Karpas-422 (cell line): ENCODE measurements at regions not wholly inside any gene's neighbourhood (a gene's known extent, or its start where the extent isn't known, plus 50 kb on each side); places are given as distances from the start of the nearest gene placed in this dataset.
A peak's percentile ranks its signal among the peaks of the same experiment; 100 is the strongest.
"Not testable (repeated sequence)": the region's sequence is repeated elsewhere in the genome, so short reads cannot be mapped to it uniquely, and the experiment has no call there.

Experiments
- DNase-seq: peaks from one replicate; pipeline ENCODE4 v3.0.0-alpha.2; 2015
- H2AFZ ChIP-seq: fragments of 200-600 bp; sonication (generic); 2 replicates; pipeline ENCODE4 v1.6.1; 2014; ENCODE audit warnings: antibody characterized with exemption, low read length, mixed read lengths
- H3K27ac ChIP-seq: fragments of 200-600 bp; sonication (generic); 2 replicates; pipeline ENCODE4 v1.5.1; 2014; ENCODE audit warnings: mild to moderate bottlenecking, low read length, moderate library complexity
- H3K27me3 ChIP-seq: fragments of 200-600 bp; sonication (generic); 2 replicates; pipeline ENCODE4 v1.6.1; 2014; ENCODE audit warnings: low read length, mixed read lengths
- H3K36me3 ChIP-seq: fragments of 200-600 bp; sonication (generic); 2 replicates; pipeline ENCODE4 v1.6.1; 2014; ENCODE audit warnings: low read length, mixed read lengths; ENCODE audit not compliant: insufficient read depth
- H3K4me1 ChIP-seq: fragments of 200-600 bp; sonication (generic); 2 replicates; pipeline ENCODE4 v1.6.1; 2014; ENCODE audit warnings: mild to moderate bottlenecking, low read length, mixed read lengths
- H3K4me2 ChIP-seq: fragments of 200-600 bp; sonication (generic); 2 replicates; pipeline ENCODE4 v1.6.1; 2014; ENCODE audit warnings: low read length, low read depth, mild to moderate bottlenecking; ENCODE audit not compliant: poor library complexity, severe bottlenecking
- H3K4me3 ChIP-seq: fragments of 200-600 bp; sonication (generic); 2 replicates; pipeline ENCODE4 v1.5.1; 2014; ENCODE audit warnings: mild to moderate bottlenecking, antibody characterized with exemption, low read length, mixed read lengths
- H3K79me2 ChIP-seq: fragments of 200-600 bp; sonication (generic); 2 replicates; pipeline ENCODE4 v1.6.1; 2014; ENCODE audit warnings: mild to moderate bottlenecking, low read length, mixed read lengths
- H3K9ac ChIP-seq: fragments of 200-600 bp; sonication (generic); 2 replicates; pipeline ENCODE4 v1.6.0; 2014; ENCODE audit warnings: low read length
- H3K9me2 ChIP-seq: fragments of 200-600 bp; sonication (generic), shearing (Covaris generic); replicated peaks from 2 replicates; pipeline ENCODE4 v1.6.0; 2014; ENCODE audit warnings: mild to moderate bottlenecking, low read length, moderate library complexity; ENCODE audit not compliant: insufficient read depth
- H3K9me3 ChIP-seq: fragments of 300-700, 200-600 bp; sonication (generic); 2 replicates; pipeline ENCODE4 v1.6.1; 2014; ENCODE audit warnings: low read length, mixed read lengths
- H4K20me1 ChIP-seq: fragments of 200-600 bp; sonication (generic); 2 replicates; pipeline ENCODE4 v1.6.1; 2014; ENCODE audit warnings: mild to moderate bottlenecking, antibody characterized with exemption, low read length, low read depth; ENCODE audit not compliant: insufficient read depth

GRCh38 chr14:106133126-106133525, 606.7 kb downstream of the TMEM121 start:
- not testable (repeated sequence) for H3K4me1 ChIP-seq, H3K9me2 ChIP-seq, H3K27ac ChIP-seq, DNase-seq, H3K9ac ChIP-seq, H3K79me2 ChIP-seq, H3K36me3 ChIP-seq, H3K4me2 ChIP-seq, H2AFZ ChIP-seq, H3K4me3 ChIP-seq, H3K27me3 ChIP-seq, H3K9me3 ChIP-seq, H4K20me1 ChIP-seq

GRCh38 chr14:106134886-106135285, 608.5 kb downstream of the TMEM121 start:
- no peak overlapping the region for H3K4me3 ChIP-seq
- H3K9me2 ChIP-seq = no peaks in the 10 kb centered on the region
- no peaks in the 10 kb centered on the region for H3K4me1 ChIP-seq
- no peak overlapping the region for H3K9ac ChIP-seq
- H4K20me1 ChIP-seq = no peaks in the 10 kb centered on the region
- no peak overlapping the region for H3K4me2 ChIP-seq
- DNase-seq = no peak
- no peaks in the 10 kb centered on the region for H3K9me3 ChIP-seq
- no peaks in the 10 kb centered on the region for H3K79me2 ChIP-seq
- no peak overlapping the region for H3K27ac ChIP-seq
- H3K27me3 ChIP-seq = no peaks in the 10 kb centered on the region
- no peak overlapping the region for H2AFZ ChIP-seq
- H3K36me3 ChIP-seq = no peaks in the 10 kb centered on the region

- H3K79me2 ChIP-seq = no peaks in the 10 kb centered on the region
Observed at GRCh38 chr14:106141242-106142220, 615.1 kb downstream of the TMEM121 start.

GRCh38 chr14:106145731-106146130, 619.3 kb downstream of the TMEM121 start:
- not testable (repeated sequence) for H3K27ac ChIP-seq, DNase-seq, H4K20me1 ChIP-seq, H3K4me1 ChIP-seq, H3K4me2 ChIP-seq, H3K36me3 ChIP-seq, H3K9me2 ChIP-seq, H3K9ac ChIP-seq, H3K9me3 ChIP-seq, H3K4me3 ChIP-seq, H3K79me2 ChIP-seq, H2AFZ ChIP-seq, H3K27me3 ChIP-seq

More at GRCh38 chr14:106141242-106142220, 615.1 kb downstream of the TMEM121 start:
- no peak overlapping the region for H3K4me2 ChIP-seq
- H3K9me2 ChIP-seq = no peaks in the 10 kb centered on the region
- no peaks in the 10 kb centered on the region for H3K36me3 ChIP-seq
- no peak overlapping the region for H3K9ac ChIP-seq
- H3K9me3 ChIP-seq = no peaks in the 10 kb centered on the region
- no peak overlapping the region for H2AFZ ChIP-seq
- H3K27me3 ChIP-seq = no peaks in the 10 kb centered on the region
- H3K4me1 ChIP-seq = no peaks in the 10 kb centered on the region
- DNase-seq = peak; percentile 57
- no peak overlapping the region for H3K27ac ChIP-seq
- no peaks in the 10 kb centered on the region for H4K20me1 ChIP-seq
- H3K4me3 ChIP-seq = no peak overlapping the region

- H3K9ac ChIP-seq, H3K27me3 ChIP-seq, H4K20me1 ChIP-seq, H3K9me2 ChIP-seq, H3K4me3 ChIP-seq, H3K36me3 ChIP-seq, H2AFZ ChIP-seq, H3K4me2 ChIP-seq, H3K9me3 ChIP-seq, H3K27ac ChIP-seq, H3K4me1 ChIP-seq, H3K79me2 ChIP-seq: not testable (repeated sequence)
- peak; percentile 70 for DNase-seq
Observed at GRCh38 chr14:106153362-106153955, 627.1 kb downstream of the TMEM121 start.

GRCh38 chr14:106163316-106163715, 636.9 kb downstream of the TMEM121 start:
- Histone ChIP-seq H3K9me3 (no peaks in the 10 kb centered on the region), H3K27ac (no peak overlapping the region), H3K36me3 (no peaks in the 10 kb centered on the region), H3K4me3 (no peak overlapping the region), H3K9ac (no peak overlapping the region), H4K20me1 (no peaks in the 10 kb centered on the region), H3K4me2 (no peak overlapping the region), H3K4me1 (no peaks in the 10 kb centered on the region), H3K9me2 (no peaks in the 10 kb centered on the region), H2AFZ (no peak overlapping the region), H3K27me3 (no peaks in the 10 kb centered on the region), H3K79me2 (no peaks in the 10 kb centered on the region)
- DNase-seq = no peak

GRCh38 chr14:106163812-106164211, 637.4 kb downstream of the TMEM121 start:
- not testable (repeated sequence) for H3K4me2 ChIP-seq, DNase-seq, H3K27me3 ChIP-seq, H3K27ac ChIP-seq, H3K9me2 ChIP-seq, H4K20me1 ChIP-seq, H3K9ac ChIP-seq, H3K79me2 ChIP-seq, H2AFZ ChIP-seq, H3K4me1 ChIP-seq, H3K4me3 ChIP-seq, H3K9me3 ChIP-seq, H3K36me3 ChIP-seq

GRCh38 chr14:106166232-106166631, 639.8 kb downstream of the TMEM121 start:
- Histone ChIP-seq H3K27me3 (no peaks in the 10 kb centered on the region), H4K20me1 (no peaks in the 10 kb centered on the region), H3K27ac (no peak overlapping the region), H3K4me1 (no peaks in the 10 kb centered on the region), H3K9ac (no peak overlapping the region), H3K36me3 (no peaks in the 10 kb centered on the region), H2AFZ (no peak overlapping the region), H3K9me3 (no peaks in the 10 kb centered on the region), H3K79me2 (no peaks in the 10 kb centered on the region), H3K4me2 (no peak overlapping the region), H3K4me3 (no peak overlapping the region), H3K9me2 (no peaks in the 10 kb centered on the region)
- no peak for DNase-seq
